Thymus (tissue), 11 donors: ENCODE measurements at regions not wholly inside any gene's neighbourhood (a gene's known extent, or its start where the extent isn't known, plus 50 kb on each side); places are given as distances from the start of the nearest gene placed in this dataset.

ENCODE experiments used
- DNase-seq, 9 donors: peaks; one replicate each; pipeline ENCODE4 v3.0.0-alpha.2; 2013; ENCODE audit warnings: low spot score in 9 of 9, low read depth in 6 of 9, missing footprints in 1 of 9
- H3K27ac ChIP-seq, 2 donors: one replicate each; pipeline ENCODE4 v1.5.1; 2013; ENCODE audit warnings: control low read depth in 1 of 2, low read depth in 1 of 2, low read length in 1 of 2, mild to moderate bottlenecking in 1 of 2, moderate library complexity in 1 of 2
- H3K27me3 ChIP-seq, 2 donors: one replicate each; pipeline ENCODE4 v1.5.1; 2013; ENCODE audit warnings: low read length in 1 of 2; ENCODE audit not compliant: control insufficient read depth in 2 of 2, insufficient read depth in 1 of 2
- H3K36me3 ChIP-seq, 2 donors: one replicate each; pipeline ENCODE4 v1.5.1; 2013; ENCODE audit warnings: low read length in 1 of 2, mild to moderate bottlenecking in 1 of 2, moderate library complexity in 1 of 2; ENCODE audit not compliant: control insufficient read depth in 2 of 2, insufficient read depth in 2 of 2
- H3K4me1 ChIP-seq, 2 donors: one replicate each; pipeline ENCODE4 v1.5.1; 2013; ENCODE audit warnings: low read length in 2 of 2; ENCODE audit not compliant: control insufficient read depth in 2 of 2, insufficient read depth in 2 of 2
- H3K4me3 ChIP-seq, 2 donors: one replicate each; pipeline ENCODE4 v1.5.1; 2013; ENCODE audit warnings: low read length in 2 of 2, control low read depth in 1 of 2, mild to moderate bottlenecking in 1 of 2
- H3K9me3 ChIP-seq, 2 donors: one replicate each; pipeline ENCODE4 v1.5.1; 2013; ENCODE audit warnings: low read length in 1 of 2, mild to moderate bottlenecking in 1 of 2; ENCODE audit not compliant: control insufficient read depth in 2 of 2, insufficient read depth in 1 of 2
- WGBS: extraction: QIAGEN DNeasy Blood & Tissue Kit; methylation state at CpG from one replicate; pipeline ENCODE4 v1.1.7; 2013; 5-methylcytosine and 5-hydroxymethylcytosine counted together
- donor health status: healthy.

DNA sequence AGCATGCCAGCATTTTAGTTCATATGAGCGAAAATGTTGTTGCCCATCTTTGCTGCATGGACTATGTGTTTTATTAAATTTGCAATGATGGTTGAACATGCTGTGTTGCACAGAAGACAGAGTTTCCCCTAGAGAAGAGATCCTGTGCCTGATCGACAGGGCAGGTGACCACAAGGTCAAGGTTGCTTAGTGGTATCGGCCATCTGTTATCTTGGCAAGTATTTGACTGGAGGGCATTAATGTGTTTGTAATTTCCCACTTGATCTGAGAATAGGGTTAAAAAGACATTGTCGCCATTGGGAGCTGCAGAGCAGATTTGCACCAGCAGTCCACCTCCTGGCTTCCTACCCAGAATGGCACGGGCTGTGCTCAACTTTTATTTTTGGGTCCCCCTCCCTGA lies 1523.6 kb upstream of the WWC1 start:
- DNase-seq, result no peak
- no peak overlapping the region for H3K27ac ChIP-seq
- WGBS, result 94% methylated on average over 5 of the region's 5 CpGs
- no peak overlapping the region for H3K4me3 ChIP-seq
- H3K36me3 ChIP-seq, result no peaks in the 10 kb centered on the region
- H3K27me3 ChIP-seq, result no peaks in the 10 kb centered on the region
- H3K9me3 ChIP-seq, result peaks cover 1 to 4% of the 10 kb centered on the region in 2 donors
- no peaks in the 10 kb centered on the region for H3K4me1 ChIP-seq

DNA sequence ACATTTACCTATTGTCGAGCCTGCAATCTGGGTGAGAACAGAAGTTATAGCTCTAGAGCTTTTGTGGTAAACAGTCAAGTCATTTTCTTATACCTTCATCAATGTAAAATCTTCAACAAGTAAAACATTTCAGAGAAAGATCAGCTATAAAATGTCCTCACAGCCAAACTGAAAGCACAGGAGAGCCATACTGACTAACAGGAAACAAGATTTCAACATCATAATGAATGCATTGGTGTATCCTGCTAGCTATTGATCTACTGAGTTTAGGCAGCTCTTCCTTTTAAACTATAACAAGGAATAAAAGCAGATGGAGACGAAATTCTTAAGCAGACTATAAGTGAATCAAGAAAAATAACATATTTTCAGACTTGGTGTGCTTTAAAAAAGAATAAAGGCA lies 1522.9 kb upstream of the WWC1 start:
- H3K27ac ChIP-seq, result no peak overlapping the region
- WGBS, result 63% methylated on average over 2 of the region's 2 CpGs
- peaks cover 1 to 3% of the 10 kb centered on the region in 2 donors for H3K9me3 ChIP-seq
- no peaks in the 10 kb centered on the region for H3K4me1 ChIP-seq
- H3K27me3 ChIP-seq, result no peaks in the 10 kb centered on the region
- no peak for DNase-seq
- H3K4me3 ChIP-seq, result no peak overlapping the region
- H3K36me3 ChIP-seq, result no peaks in the 10 kb centered on the region

DNA sequence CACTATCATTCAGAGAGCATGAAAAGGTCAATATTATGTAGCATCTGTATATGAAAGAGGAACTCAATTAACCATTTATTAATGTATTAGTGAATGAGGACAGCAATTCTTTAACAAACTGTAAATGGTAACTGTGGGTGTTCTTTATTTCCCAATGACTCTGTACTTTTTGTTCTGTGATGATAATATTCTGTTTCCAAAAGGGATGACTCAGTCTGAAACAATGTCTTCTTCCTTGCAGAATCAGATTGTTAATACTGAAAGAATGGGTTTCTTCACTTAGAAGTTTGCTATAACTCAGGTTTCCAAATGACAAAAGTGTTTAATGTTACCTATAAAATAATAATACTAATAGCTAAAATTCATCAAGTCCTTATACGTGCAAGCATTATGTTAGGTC lies 1518.7 kb upstream of the WWC1 start:
- 46% methylated on average over 1 of the region's 1 CpG for WGBS
- H3K9me3 ChIP-seq, result peaks cover under 1 to 3% of the 10 kb centered on the region in 2 donors
- DNase-seq, result no peak
- H3K27me3 ChIP-seq, result no peaks in the 10 kb centered on the region
- H3K4me3 ChIP-seq, result no peak overlapping the region
- no peak overlapping the region for H3K27ac ChIP-seq
- no peaks in the 10 kb centered on the region for H3K36me3 ChIP-seq
- H3K4me1 ChIP-seq, result no peaks in the 10 kb centered on the region

DNA sequence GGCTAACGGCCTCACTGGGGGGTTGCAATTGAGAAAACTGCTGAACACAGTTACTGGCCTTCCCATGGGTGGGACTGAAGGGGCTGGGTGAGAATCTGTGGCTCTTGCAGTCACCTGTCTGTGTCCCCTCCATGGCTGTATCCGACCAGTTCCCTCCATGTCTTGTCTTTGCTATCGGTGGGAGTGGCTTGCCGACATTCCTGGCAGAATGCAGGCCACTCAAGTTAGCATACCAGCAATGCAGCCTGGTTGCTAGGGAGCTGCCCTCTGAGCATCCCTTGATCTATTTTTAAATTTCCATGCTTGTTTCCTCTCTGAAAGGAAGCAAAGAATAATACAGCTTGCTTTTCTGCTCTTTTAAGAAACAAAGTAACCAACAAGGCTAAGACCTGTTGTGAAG lies 1509.7 kb upstream of the WWC1 start:
- Histone ChIP-seq H3K9me3 (peaks cover 1 to 8% of the 10 kb centered on the region in 2 donors), H3K4me3 (no peak overlapping the region), H3K27me3 (no peaks in the 10 kb centered on the region), H3K4me1 (no peaks in the 10 kb centered on the region), H3K36me3 (no peaks in the 10 kb centered on the region), H3K27ac (no peak overlapping the region)
- no peak for DNase-seq
- WGBS, result 28% methylated on average over 4 of the region's 4 CpGs

DNA sequence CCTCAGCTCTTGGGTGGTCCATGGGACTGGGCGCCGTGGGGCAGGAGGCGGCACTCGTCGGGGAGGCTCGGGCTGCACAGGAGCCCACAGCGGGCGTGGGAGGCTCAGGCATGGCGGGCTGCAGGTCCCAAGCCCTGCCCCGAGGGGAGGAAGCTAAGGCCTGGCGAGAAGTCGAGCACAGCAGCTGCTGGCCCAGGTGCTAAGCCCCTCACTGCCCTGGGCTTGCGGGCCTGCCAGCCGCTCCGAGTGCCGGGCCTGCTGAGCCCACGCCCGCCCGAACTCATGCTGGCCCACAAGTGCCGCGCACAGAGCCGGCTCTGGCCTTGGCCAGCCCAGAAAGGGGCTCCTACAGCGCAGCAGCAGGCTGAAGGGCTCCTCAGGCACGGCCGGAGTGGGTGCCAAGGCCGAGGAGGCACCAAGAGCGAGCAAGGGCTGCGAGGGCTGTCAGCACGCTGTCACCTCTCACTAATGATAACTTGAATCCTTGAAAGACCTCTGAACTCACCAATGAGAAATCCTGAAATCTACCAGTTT lies 1506.8 kb upstream of the WWC1 start:
- no peak overlapping the region for H3K27ac ChIP-seq
- 96% methylated on average over 29 of the region's 29 CpGs for WGBS
- H3K36me3 ChIP-seq, result no peaks in the 10 kb centered on the region
- H3K27me3 ChIP-seq, result no peaks in the 10 kb centered on the region
- DNase-seq, result no peak
- no peaks in the 10 kb centered on the region for H3K4me1 ChIP-seq
- H3K4me3 ChIP-seq, result no peak overlapping the region
- peaks cover 1 to 10% of the 10 kb centered on the region in 2 donors for H3K9me3 ChIP-seq

DNA sequence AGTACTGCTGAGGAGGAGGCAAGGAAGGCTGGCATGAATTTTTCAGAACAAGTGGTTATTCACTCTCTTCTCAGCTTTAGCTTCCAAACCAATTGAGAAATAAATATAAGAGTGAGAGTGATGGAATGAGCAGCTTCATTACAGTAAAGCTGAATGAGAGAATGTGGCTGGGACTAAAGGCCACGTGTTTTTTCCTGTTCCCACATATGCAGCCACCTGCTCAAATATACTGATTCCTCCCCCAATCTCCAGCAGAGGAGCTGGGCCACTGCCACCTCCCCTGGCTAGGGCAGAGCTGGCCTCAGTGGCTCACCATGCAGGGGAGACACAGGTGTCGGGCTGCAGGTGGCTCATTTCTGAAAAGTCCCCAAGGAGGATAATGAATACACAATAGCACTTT lies 1505.3 kb upstream of the WWC1 start:
- no peak for DNase-seq
- no peak overlapping the region for H3K4me3 ChIP-seq
- 87% methylated on average over 2 of the region's 2 CpGs for WGBS
- H3K36me3 ChIP-seq, result no peaks in the 10 kb centered on the region
- H3K9me3 ChIP-seq, result peaks cover 1 to 16% of the 10 kb centered on the region in 2 donors
- no peaks in the 10 kb centered on the region for H3K4me1 ChIP-seq
- H3K27me3 ChIP-seq, result no peaks in the 10 kb centered on the region
- H3K27ac ChIP-seq, result no peak overlapping the region

DNA sequence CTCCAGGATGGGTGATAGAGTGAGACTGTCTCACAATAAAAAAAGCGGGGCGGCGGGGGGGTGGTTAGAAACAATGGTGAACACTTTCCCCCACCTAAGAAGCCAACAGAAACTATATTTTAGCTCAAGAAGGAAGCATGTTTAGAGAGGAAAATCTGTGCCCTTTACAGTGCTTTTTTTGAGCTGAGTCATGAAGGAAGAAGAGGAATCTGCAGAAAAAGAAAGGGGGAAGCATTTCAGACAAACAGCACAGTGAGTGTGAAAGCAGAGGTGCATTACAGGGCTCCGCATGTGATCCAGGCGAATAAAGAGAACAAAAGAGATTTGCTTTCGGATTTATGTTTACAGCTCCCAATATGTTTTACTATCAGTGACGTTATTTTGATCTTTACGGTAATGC lies 1504.6 kb upstream of the WWC1 start:
- Histone ChIP-seq H3K4me1 (no peaks in the 10 kb centered on the region), H3K27me3 (no peaks in the 10 kb centered on the region), H3K4me3 (no peak overlapping the region), H3K27ac (no peak overlapping the region), H3K36me3 (no peaks in the 10 kb centered on the region), H3K9me3 (peaks cover 1 to 16% of the 10 kb centered on the region in 2 donors)
- WGBS, result 86% methylated on average over 8 of the region's 8 CpGs
- no peak for DNase-seq

DNA sequence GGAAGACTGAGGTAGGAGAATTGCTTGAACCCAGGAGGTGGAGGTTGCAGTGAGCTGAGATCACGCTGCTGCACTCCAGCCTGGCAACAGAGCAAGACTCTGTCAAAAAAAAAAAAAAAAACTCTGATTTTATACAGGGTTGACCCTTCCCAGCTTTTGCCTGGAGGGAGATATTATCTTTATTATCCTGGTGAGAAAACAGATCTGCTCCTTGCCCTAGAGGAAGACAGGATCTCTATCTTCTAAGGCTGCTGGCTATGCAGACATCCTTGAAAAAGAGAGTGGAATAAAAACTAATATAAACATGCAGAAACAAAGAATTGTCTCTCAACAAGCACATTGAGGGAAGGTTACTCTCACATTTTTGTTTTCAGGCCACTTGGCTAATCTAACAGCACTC lies 1503.4 kb upstream of the WWC1 start:
- WGBS, result 63% methylated on average over 1 of the region's 1 CpG
- H3K36me3 ChIP-seq, result no peaks in the 10 kb centered on the region
- H3K4me1 ChIP-seq, result no peaks in the 10 kb centered on the region
- no peak overlapping the region for H3K4me3 ChIP-seq
- peaks cover 1 to 20% of the 10 kb centered on the region in 2 donors for H3K9me3 ChIP-seq
- no peak overlapping the region for H3K27ac ChIP-seq
- H3K27me3 ChIP-seq, result no peaks in the 10 kb centered on the region
- no peak for DNase-seq

DNA sequence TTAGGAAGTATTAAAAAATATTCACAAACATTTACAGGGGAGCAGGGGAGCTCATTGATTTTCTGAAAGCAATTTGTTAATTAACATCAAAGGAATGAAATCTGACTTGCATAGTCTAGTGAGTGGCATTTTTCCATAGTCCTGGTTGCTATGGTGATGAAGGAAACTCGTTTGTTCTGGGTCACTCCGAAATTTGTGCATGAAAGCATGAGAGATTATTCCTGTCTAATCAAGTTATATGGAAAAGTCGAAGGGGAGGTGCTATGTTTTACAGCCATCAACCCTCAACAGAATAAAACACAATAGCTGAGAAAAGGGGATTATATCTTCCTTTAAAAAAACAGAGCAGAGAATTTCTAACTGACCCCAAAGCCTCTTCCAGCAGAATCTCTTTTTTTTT lies 1495.7 kb upstream of the WWC1 start:
- Histone ChIP-seq H3K4me3 (no peak overlapping the region), H3K27ac (no peak overlapping the region), H3K36me3 (no peaks in the 10 kb centered on the region), H3K4me1 (no peaks in the 10 kb centered on the region), H3K27me3 (no peaks in the 10 kb centered on the region), H3K9me3 (peaks cover 0 to 10% of the 10 kb centered on the region in 2 donors)
- 73% methylated on average over 3 of the region's 3 CpGs for WGBS
- DNase-seq, result no peak

DNA sequence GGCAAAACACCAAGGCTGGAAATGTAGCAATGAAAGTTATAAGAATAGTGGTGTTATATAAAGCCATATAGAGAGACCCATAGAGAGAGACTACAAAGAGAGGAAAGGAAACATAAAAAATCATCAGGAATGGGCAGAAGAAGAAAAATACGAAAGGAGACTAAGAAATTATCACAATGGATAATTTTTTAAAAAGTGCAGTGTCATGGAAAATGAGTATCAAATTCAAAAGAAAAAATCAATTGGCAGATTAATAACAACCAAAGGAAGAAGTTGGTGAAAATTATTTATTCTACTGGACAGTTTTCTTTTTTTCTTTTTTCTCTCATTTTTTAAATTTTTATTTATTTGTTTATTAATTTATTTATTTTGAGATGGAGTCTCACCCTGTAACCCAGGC lies 1488.4 kb upstream of the WWC1 start:
- H3K27me3 ChIP-seq, result no peaks in the 10 kb centered on the region
- H3K9me3 ChIP-seq, result peaks cover 0 to 3% of the 10 kb centered on the region in 2 donors
- no peaks in the 10 kb centered on the region for H3K4me1 ChIP-seq
- no peak overlapping the region for H3K4me3 ChIP-seq
- WGBS, result 89% methylated on average over 1 of the region's 1 CpG
- H3K36me3 ChIP-seq, result no peaks in the 10 kb centered on the region
- no peak for DNase-seq
- H3K27ac ChIP-seq, result no peak overlapping the region
